ENCODE measurements at regions not wholly inside any gene's neighbourhood (a gene's known extent, or its start where the extent isn't known, plus 50 kb on each side); places are given as distances from the start of the nearest gene placed in this dataset.

GRCh38 chr18:69257861-69258458, 142.7 kb upstream of the DOK6 start:
- TF ChIP-seq ZFX (IDR thresholded peaks at IDR 0.05) (no peak), CTCF (conservative IDR thresholded peaks at IDR 0.05) (no peak)
- no peak overlapping the region for H3K27ac ChIP-seq

GRCh38 chr18:69259282-69259681, 141.4 kb upstream of the DOK6 start:
- no peak overlapping the region for H3K27ac ChIP-seq
- TF ChIP-seq CTCF (conservative IDR thresholded peaks at IDR 0.05): no peak
- no peak for TF ChIP-seq ZFX (IDR thresholded peaks at IDR 0.05)

- no peak overlapping the region for H3K27ac ChIP-seq
- TF ChIP-seq CTCF (conservative IDR thresholded peaks at IDR 0.05): no peak
Observed at GRCh38 chr18:69261406-69261805, 139.3 kb upstream of the DOK6 start.

GRCh38 chr18:69265656-69266055, 135.0 kb upstream of the DOK6 start:
- no peak for TF ChIP-seq CTCF (conservative IDR thresholded peaks at IDR 0.05)
- no peak for TF ChIP-seq ZFX (IDR thresholded peaks at IDR 0.05)
- H3K27ac ChIP-seq: no peak overlapping the region

- H3K27ac ChIP-seq: no peak overlapping the region
- no peak for TF ChIP-seq CTCF (conservative IDR thresholded peaks at IDR 0.05)
- TF ChIP-seq ZFX (IDR thresholded peaks at IDR 0.05): no peak
Observed at GRCh38 chr18:69267895-69268294, 132.8 kb upstream of the DOK6 start.

- TF ChIP-seq ZFX (IDR thresholded peaks at IDR 0.05) (no peak), CTCF (conservative IDR thresholded peaks at IDR 0.05) (no peak)
- H3K27ac ChIP-seq: no peak overlapping the region
Observed at GRCh38 chr18:69282371-69282770, 118.3 kb upstream of the DOK6 start.

GRCh38 chr18:69291044-69291443, 109.6 kb upstream of the DOK6 start:
- TF ChIP-seq CTCF (conservative IDR thresholded peaks at IDR 0.05): no peak
- TF ChIP-seq ZFX (IDR thresholded peaks at IDR 0.05): no peak
- no peak overlapping the region for H3K27ac ChIP-seq
